ENCODE measurements at regions not wholly inside any gene's neighbourhood (a gene's known extent, or its start where the extent isn't known, plus 50 kb on each side); places are given as distances from the start of the nearest gene placed in this dataset.

DNA sequence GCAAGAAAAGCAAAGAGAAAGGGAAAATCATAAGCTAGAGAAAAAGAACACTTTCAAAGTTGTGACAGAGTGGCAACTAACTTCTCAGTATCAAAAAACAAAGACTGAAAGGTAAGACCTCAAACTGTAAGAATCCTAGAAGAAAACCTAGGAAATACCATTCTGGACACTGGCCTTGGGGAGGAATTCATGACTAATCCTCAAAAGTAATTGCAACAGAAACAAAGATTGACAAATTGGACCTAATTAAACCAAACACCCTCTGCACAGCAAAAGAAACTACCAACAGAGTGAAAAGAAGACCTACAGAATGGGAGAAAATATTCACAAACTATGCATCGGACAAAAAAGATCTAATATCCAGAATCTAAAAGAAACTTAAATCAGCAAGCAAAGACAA lies 79.1 kb downstream of the FEM1C start:
- no peak for TF ChIP-seq GATA3 (IDR thresholded peaks at IDR 0.05; ENCODE audit: low read depth, low read length)
- TF ChIP-seq GATA2 (IDR thresholded peaks at IDR 0.05; ENCODE audit: low read depth, low read length) = no peak

Measured in SH-SY5Y (cell line).